ENCODE measurements at regions not wholly inside any gene's neighbourhood (a gene's known extent, or its start where the extent isn't known, plus 50 kb on each side); places are given as distances from the start of the nearest gene placed in this dataset.

- no peak for TF ChIP-seq CTCF (IDR thresholded peaks at IDR 0.05 in 4 of 5, conservative IDR thresholded peaks at IDR 0.05 in 1 of 5)
- no peak for TF ChIP-seq POLR2A (IDR thresholded peaks at IDR 0.05)
Observed at GRCh38 chr12:89166525-89166934, 185.8 kb downstream of the DUSP6 start.
